GM19467 (cell line): ENCODE measurements at regions not wholly inside any gene's neighbourhood (a gene's known extent, or its start where the extent isn't known, plus 50 kb on each side); places are given as distances from the start of the nearest gene placed in this dataset.
"Not testable (repeated sequence)": the region's sequence is repeated elsewhere in the genome, so short reads cannot be mapped to it uniquely, and the experiment has no call there.

Source experiments
- ATAC-seq: cut with Tn5 transposase; IDR thresholded peaks from one replicate; pipeline ENCODE4 v1.9.1; 2021; ENCODE audit warnings: mild to moderate bottlenecking, moderate library complexity; ENCODE audit not compliant: unreplicated experiment

- no peak for ATAC-seq
Observed at GRCh38 chr21:35622612-35623011, 437.7 kb downstream of the SETD4 start.

DNA sequence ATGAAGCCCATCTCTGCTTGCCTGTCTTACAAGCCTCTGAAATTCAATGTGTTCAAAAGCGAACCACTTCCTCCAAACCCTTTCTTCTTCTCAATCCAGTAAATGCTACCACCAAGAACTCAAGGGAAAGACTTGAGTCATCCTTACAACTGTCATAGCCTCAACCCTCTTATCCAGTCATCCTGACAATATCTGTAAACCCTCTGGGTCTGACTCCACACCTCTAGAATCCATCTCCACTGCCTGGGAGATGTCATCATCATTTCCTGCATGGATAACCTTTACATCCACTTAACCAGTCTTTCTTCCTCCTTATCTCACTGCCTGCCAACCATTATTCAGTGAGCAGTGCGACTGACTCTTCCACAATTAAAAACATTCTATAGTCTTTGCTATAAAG lies 441.1 kb downstream of the SETD4 start:
- no peak for ATAC-seq

DNA sequence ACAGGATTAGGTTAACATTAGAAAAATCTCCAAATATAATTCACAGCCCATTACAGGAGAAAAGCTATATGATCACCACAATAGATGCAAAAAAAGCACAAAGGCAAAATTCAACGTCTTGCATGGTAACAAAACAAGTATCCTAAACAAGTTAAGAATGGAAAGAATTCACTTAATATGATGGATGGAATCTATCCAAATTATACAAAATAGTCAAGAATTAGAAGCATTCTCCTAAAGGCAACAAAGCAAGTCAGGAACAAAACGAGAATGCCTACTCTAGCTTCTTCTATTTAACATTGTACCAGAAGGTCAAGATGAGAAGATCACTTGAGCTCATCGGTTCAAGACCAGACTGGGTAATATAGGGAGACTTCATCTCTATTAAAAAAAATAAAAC lies 442.8 kb downstream of the SETD4 start:
- ATAC-seq = no peak

DNA sequence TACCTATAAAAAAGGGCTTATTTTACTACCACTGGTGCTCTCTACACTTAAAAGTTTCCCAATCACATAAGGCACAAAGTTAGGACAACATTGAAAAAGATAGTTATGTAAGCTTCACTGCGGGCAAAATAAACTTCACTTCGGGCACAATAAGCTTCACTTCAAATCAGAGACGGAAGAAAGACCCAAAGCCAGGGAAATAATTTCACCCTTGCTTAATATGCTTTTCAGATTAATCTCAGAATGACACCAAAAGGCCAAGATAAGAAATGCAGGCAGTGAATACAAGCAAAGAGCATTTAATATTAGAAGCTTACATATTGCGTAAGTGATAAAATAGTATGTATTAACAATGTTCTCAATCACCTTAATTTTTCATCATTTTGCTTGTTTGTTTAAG lies 444.2 kb downstream of the SETD4 start:
- ATAC-seq = no peak

GRCh38 chr21:35615325-35615724 lies 445.0 kb downstream of the SETD4 start:
- ATAC-seq = no peak

DNA sequence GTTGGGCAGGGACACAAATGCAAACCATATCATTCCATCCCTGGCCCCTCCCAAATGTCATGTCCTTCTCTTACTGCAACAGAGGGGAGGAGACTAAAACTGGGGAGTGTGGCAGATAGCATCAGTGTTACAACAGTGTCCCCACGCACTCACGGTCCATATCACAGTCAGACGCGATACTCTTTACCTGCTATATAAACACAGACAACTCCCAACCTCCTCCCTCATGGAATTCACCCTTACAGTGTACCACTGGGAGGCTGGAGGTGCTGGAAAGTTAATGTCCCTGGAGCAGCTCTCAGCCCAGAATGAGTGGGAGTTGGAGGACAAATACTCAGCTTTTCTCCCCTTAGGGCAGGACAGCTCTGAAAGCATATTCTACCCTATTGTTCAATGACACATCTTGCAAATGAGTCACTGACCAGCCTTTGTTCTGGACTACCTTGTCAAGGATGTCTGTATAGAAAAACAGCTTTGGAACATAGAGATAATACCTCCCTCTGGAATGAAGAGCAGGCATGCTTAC lies 445.9 kb downstream of the SETD4 start:
- ATAC-seq = no peak

DNA sequence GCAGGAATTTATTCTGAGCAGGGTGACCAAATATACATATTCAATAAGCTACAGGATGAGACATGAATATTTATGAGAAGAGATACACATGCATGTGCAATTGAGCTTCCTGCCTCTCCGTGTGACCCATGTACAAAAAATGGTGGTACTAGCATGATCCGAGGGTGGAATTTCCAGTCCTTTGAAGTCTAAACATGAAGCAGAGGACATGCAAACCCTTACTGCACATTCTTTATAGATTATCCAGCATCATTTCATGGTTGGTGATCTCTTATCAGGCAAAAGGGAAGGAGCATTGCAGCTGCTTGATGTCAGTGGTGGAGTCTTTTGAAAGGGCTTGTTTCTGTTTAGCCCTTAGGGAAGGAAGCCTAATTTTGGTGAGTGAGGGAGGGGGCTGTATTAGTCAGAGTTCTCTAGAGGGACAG lies 448.6 kb downstream of the SETD4 start:
- ATAC-seq = no peak

GRCh38 chr21:35609263-35609662 lies 451.1 kb downstream of the SETD4 start:
- no peak for ATAC-seq

- no peak for ATAC-seq
Observed at GRCh38 chr21:35607406-35607805, 452.9 kb downstream of the SETD4 start.

- no peak for ATAC-seq
Observed at GRCh38 chr21:35606578-35606977, 453.7 kb downstream of the SETD4 start.

- no peak for ATAC-seq
Observed at GRCh38 chr21:35606146-35606545, 454.2 kb downstream of the SETD4 start.

GRCh38 chr21:35603494-35603893 lies 456.8 kb downstream of the SETD4 start:
- ATAC-seq = no peak

GRCh38 chr21:35602811-35603362 lies 457.4 kb downstream of the SETD4 start:
- no peak for ATAC-seq

- ATAC-seq = no peak
Observed at GRCh38 chr21:35601211-35601610, 459.1 kb downstream of the SETD4 start.

DNA sequence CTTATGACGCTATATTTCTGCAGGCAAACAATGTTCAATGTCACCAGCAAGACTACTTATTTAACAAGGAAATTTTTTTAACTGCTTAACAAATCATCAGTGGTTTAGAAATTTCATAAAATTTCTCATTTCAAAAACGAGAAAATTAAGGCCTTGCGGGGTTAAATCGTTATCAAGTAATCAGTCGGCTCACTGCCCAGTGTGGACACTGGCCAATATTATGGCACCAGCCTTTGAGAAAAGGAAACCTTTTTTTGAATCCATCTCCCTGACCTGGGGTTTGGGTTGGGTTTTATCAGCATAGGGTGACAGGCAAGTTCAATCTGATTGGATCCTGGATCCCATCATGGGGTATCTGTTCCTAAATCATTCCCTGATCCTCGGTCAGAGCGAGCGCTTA lies 461.2 kb downstream of the SETD4 start:
- ATAC-seq = no peak

DNA sequence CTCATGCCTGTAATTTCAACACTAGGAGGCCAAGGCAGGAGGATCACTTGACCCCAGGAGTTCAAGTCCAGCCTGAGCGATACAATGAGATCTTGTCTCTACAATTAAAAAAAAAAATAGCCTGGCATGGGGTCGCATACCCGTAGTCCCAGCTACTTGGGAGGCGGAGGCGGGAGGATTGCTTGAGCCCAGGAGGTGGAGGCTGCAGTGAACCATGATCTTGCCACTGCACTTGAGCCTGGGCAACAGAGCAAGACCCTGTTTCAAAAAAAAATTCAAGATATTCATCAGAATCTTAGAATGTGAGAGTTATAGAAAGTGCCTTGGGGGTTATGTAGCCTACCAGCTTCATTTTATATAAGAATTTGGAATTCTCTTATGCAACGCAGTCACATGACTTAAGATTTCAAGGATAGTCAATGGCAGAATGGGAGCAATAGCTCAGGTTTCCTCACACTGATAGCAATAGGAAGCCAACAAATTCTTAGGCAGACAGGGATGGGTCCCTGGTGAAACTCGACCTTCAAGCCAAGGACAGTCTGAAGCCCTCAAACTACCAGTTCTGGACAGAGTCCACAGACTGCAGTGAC lies 462.5 kb downstream of the SETD4 start:
- ATAC-seq = no peak

DNA sequence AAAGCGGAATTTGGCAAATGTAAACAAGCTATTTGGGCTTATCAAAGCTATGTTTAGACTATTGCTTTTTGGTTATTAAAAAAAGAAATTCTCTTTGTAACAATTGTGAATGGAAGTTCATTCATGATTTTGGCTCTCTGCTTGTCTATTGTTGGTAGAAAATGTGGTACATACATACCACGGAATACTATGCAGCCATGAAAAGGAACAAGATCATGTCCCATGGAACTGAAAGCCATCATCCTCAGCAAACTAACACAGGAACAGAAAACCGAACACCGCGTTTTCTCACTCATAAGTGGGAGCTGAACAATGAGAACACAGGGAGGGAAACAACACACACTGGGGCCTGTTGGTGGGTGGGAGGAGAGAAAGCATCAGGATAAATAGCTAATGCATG lies 465.4 kb downstream of the SETD4 start:
- no peak for ATAC-seq

- no peak for ATAC-seq
Observed at GRCh38 chr21:35593000-35593502, 467.3 kb downstream of the SETD4 start.

DNA sequence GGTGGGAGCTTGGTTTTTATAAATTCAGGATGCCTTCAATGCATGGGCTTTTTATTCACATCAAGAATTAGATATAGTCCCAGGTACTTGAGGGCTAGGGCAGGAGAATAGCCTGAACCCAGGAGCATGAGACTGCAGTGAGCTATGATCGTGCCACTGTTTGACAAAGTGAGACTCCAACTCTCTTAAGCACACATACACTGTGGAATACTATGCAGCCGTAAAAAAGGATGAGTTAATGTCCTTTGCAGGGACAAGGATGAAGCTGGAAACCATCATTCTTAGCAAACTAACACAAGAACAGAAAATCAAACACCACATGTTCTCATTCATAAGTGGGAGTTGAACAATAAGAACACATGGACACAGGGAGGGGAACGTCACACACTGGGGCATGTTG lies 470.0 kb downstream of the SETD4 start:
- not testable (repeated sequence) for ATAC-seq

DNA sequence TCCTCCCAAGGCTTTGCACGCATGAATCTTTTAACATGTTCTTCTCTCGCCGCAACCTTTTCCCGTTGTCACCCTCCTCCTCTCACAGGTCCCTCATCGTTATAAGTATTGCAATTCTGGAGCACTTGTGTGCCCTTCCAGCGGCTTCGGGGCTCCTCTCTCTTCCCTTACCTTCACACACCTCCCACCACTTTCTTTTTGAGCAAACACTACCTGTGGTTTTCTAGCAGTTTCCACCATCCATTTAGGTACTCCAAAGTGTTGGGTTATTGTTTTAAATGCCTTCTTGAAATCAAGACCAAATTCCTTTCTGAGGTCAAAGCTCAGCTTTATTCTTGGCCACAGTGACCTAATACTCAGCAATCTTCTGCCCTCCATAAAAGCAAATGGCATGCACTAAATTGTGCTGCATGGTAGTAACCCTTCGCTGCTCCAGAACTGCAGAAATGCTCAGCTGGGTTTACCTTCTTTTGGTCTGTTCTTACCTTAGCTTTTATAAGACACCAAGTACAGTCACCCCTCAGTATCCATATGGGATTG lies 472.4 kb downstream of the SETD4 start:
- no peak for ATAC-seq

DNA sequence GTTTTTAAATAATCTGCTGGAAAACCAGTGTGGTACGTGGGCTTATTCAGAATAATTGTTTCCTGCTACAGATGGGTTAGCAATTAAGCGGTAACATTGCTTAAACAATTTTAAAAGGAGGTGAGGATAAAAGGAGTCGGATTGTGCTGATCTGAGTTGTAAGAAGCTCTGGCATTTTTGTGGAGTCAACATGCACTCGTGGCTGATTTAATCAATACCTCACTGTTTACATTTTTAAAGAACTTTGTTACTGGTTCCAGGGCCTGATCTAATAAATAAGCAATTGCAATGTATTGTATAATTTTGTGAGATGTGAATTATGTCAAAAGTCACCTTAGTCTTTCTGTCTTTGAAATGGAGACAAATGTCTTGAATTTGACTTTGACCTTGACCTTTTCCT lies 474.0 kb downstream of the SETD4 start:
- no peak for ATAC-seq

DNA sequence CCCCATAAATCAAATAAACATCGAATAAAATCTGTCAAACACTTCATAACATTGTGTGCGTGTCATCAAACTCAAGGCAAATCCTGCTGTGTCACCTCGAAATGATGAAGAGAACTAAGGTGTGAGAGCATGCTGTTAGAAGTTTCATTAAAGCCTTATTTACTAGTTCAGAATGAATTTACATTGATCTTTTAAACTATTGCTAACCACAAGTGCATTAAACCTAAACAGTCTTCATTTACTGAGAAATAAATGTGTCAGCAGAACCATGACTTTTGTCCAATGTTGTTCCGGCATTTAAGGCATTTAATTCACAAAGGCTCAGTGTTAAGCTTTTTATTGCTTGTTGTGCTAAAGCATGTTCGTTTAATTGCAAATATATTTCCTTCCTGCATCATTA lies 474.4 kb downstream of the SETD4 start:
- ATAC-seq = no peak
